Stimulated activated naive B cell treated with anti-CD40 and anti-IgM and Interleukin-4, amounts not matched to agents 10 μg/mL and 1 μg/mL and 100 μg/mL, for 72 hours (primary cell): ENCODE measurements at regions not wholly inside any gene's neighbourhood (a gene's known extent, or its start where the extent isn't known, plus 50 kb on each side); places are given as distances from the start of the nearest gene placed in this dataset.

Experiments used
- ATAC-seq, 2 donors: fragments of 150-1000 bp; cut with Tn5 transposase; replicated peaks; 2 replicates each; pipeline ENCODE4 v1.10.0; 2021; ENCODE audit warnings: moderate library complexity in 1 of 2
- DNase-seq: peaks from one replicate; pipeline ENCODE4 v3.0.0; 2021
- H3K27ac Mint-ChIP-seq: one replicate; pipeline ENCODE4 v1.8.0; 2022; ENCODE audit warnings: mild to moderate bottlenecking, mixed read lengths
- H3K27me3 Mint-ChIP-seq, 2 donors: one replicate each; pipeline ENCODE4 v1.8.0; 2022; ENCODE audit warnings: mixed read lengths in 2 of 2
- H3K36me3 Mint-ChIP-seq, 2 donors: one replicate each; pipeline ENCODE4 v1.8.0; 2022; ENCODE audit warnings: mixed read lengths in 2 of 2, mild to moderate bottlenecking in 1 of 2
- H3K4me1 Mint-ChIP-seq, 2 donors: one replicate each; pipeline ENCODE4 v1.8.0; 2022; ENCODE audit warnings: mixed read lengths in 2 of 2, mild to moderate bottlenecking in 1 of 2
- H3K4me3 Mint-ChIP-seq, 2 donors: one replicate each; pipeline ENCODE4 v1.8.0; 2022; ENCODE audit warnings: mild to moderate bottlenecking in 2 of 2, mixed read lengths in 2 of 2, moderate library complexity in 1 of 2
- H3K9me3 Mint-ChIP-seq, 2 donors: one replicate each; pipeline ENCODE4 v1.8.0; 2022; ENCODE audit warnings: mixed read lengths in 2 of 2, mild to moderate bottlenecking in 1 of 2

DNA sequence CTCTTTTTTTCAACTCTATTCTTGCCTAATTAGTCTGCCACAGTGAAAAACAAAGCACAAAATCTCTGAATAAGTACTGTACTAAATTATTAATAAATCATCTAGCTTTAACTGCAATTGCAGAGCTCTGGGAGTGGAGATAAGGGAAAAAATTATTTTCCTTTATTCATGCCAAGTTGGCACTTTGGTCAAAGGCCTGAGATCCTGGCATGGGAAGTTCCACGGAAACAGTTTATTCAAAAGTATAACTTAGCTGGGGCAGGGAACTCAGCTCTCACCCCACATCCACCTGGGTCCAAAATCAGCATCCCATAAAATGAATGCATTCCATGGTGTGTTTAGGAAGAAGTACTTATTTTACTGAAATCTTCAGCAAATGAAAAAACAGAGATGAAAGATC is 185.2 kb upstream of the APCDD1 start:
- Mint-ChIP-seq H3K9me3 (no peaks in the 10 kb centered on the region), H3K27me3 (no peaks in the 10 kb centered on the region), H3K36me3 (no peaks in the 10 kb centered on the region), H3K27ac (no peak overlapping the region), H3K4me3 (no peak overlapping the region), H3K4me1 (peaks cover 18 to 35% of the 10 kb centered on the region in 2 donors)
- ATAC-seq (no peak), DNase-seq (no peak)

DNA sequence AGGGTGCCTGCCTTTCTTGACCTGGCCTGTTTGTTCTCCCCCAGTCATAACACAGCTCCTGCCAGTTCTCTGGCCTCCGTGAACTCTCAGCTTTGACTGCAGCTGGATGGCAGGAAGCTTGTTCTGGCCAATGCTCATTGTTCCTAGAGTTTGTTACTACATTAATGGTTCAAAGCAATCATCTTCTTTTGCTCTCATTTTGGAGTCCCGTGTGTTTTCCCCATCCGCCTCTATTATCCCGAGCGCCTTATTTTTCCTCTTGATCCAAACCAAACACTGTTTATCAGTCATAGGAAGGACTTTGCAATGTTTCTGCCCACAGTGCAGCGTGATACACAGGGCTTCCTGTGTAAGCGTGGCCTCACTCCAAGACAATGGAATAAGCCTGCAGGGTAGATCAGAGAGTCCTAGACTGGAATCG is 184.3 kb upstream of the APCDD1 start:
- no peaks in the 10 kb centered on the region for H3K27me3 Mint-ChIP-seq
- H3K36me3 Mint-ChIP-seq: no peaks in the 10 kb centered on the region
- no peak for ATAC-seq
- H3K4me3 Mint-ChIP-seq: no peak overlapping the region
- no peak for DNase-seq
- H3K4me1 Mint-ChIP-seq: peaks cover 16 to 28% of the 10 kb centered on the region in 2 donors
- no peak overlapping the region for H3K27ac Mint-ChIP-seq
- no peaks in the 10 kb centered on the region for H3K9me3 Mint-ChIP-seq

- Mint-ChIP-seq H3K36me3 (no peaks in the 10 kb centered on the region), H3K27me3 (no peaks in the 10 kb centered on the region), H3K9me3 (no peaks in the 10 kb centered on the region), H3K4me1 (peaks cover 12 to 22% of the 10 kb centered on the region in 2 donors), H3K27ac (no peak overlapping the region), H3K4me3 (no peak overlapping the region)
- DNase-seq (no peak), ATAC-seq (no peak)
These were observed 183.0 kb upstream of the APCDD1 start for GRCh38 chr18:10271481-10271880.

DNA sequence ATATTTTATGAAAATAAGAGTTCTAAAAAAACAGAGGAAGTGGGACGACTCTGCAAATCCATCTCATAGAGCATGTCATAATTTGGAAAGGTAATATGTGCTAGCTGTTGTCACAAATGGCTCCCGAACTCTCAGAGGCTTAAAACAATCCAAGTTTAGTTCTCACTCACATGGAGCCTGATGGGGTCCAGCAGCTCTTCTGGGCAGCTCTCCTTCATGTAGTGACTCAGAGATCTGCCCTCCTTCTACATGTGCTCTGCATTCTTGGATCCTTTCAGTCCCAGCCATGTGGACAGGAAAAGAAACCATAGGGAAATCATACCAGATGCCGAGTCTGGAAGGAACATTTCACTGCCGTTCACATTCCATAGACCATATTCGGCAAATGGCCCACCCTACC is 180.1 kb upstream of the APCDD1 start:
- Mint-ChIP-seq H3K27ac (no peak overlapping the region), H3K4me1 (peaks cover 12 to 14% of the 10 kb centered on the region in 2 donors), H3K36me3 (no peaks in the 10 kb centered on the region), H3K27me3 (no peaks in the 10 kb centered on the region), H3K9me3 (no peaks in the 10 kb centered on the region), H3K4me3 (no peak overlapping the region)
- no peak for ATAC-seq
- no peak for DNase-seq

DNA sequence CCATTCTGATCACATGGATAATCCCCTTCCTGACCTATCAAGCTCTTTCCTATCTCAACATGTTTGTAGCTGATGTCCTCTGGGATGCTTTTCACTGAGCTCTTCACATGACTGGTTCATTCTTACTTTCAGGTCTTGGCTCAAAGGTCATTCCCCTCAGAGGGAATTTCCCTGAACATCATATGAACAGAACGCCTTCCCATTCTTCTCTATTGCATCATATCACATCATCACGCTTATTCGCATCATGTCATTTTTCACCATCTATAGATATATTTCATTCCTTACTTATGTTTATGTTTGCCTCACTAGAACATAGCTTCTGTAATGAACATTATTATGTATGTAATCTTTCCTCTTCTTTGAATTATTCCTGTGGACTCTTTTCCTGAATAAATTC is 178.9 kb upstream of the APCDD1 start:
- peaks cover 6 to 12% of the 10 kb centered on the region in 2 donors for H3K4me1 Mint-ChIP-seq
- H3K27me3 Mint-ChIP-seq: no peaks in the 10 kb centered on the region
- ATAC-seq: no peak
- no peaks in the 10 kb centered on the region for H3K9me3 Mint-ChIP-seq
- H3K4me3 Mint-ChIP-seq: no peak overlapping the region
- H3K27ac Mint-ChIP-seq: no peak overlapping the region
- no peak for DNase-seq
- no peaks in the 10 kb centered on the region for H3K36me3 Mint-ChIP-seq

- H3K27me3 Mint-ChIP-seq: no peaks in the 10 kb centered on the region
- no peak overlapping the region for H3K4me3 Mint-ChIP-seq
- H3K36me3 Mint-ChIP-seq: no peaks in the 10 kb centered on the region
- peaks cover 25 to 26% of the 10 kb centered on the region in 2 donors for H3K4me1 Mint-ChIP-seq
- H3K27ac Mint-ChIP-seq: no peak overlapping the region
- no peak for DNase-seq
- ATAC-seq: no peak
- no peaks in the 10 kb centered on the region for H3K9me3 Mint-ChIP-seq
These were observed 176.2 kb upstream of the APCDD1 start for GRCh38 chr18:10278265-10278664.

GRCh38 chr18:10279471-10279870 is 175.0 kb upstream of the APCDD1 start:
- Mint-ChIP-seq H3K27ac (no peak overlapping the region), H3K9me3 (no peaks in the 10 kb centered on the region), H3K4me3 (no peak overlapping the region), H3K4me1 (peaks cover 31 to 35% of the 10 kb centered on the region in 2 donors), H3K27me3 (no peaks in the 10 kb centered on the region), H3K36me3 (no peaks in the 10 kb centered on the region)
- DNase-seq: no peak
- ATAC-seq: no peak

GRCh38 chr18:10279905-10280644 is 174.4 kb upstream of the APCDD1 start:
- Mint-ChIP-seq H3K4me3 (no peak overlapping the region), H3K36me3 (no peaks in the 10 kb centered on the region), H3K9me3 (no peaks in the 10 kb centered on the region), H3K27me3 (no peaks in the 10 kb centered on the region), H3K27ac (no peak overlapping the region), H3K4me1 (peaks cover 35 to 41% of the 10 kb centered on the region in 2 donors)
- no peak for ATAC-seq
- no peak for DNase-seq

DNA sequence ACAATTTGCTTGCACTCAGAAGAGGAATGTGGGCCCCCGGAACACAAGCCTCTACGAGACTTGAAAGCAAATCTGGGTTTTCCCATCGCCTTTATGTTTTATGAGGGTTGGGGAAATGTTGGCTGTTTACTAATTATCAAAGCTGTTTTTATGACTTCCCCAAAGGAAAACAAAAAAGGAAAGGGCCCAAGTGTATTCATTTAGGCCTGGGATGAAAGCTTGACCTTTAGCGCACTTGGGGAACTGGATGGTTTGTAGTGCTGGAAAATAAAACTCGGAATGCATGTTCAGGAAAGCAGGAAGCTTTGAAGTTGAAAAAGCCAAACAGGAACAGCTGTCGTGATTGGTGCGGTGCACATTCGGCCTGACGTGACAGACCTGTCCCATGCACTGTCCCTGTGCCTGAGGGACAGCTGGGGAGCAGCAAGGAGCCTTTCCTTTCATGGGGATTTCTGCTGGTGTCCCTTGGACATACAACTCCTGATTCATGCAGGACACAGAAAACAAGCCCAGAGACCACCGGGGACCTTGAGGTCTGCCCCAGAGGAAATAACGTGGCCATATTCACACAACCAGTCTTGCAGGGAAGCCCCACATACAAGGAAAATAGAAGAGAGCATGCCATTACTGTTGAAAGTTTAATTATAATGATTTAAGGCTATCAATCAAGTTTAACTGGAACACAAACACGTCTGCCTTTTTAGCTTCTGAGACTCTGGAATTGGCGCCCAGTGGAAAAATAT is 169.7 kb upstream of the APCDD1 start:
- no peaks in the 10 kb centered on the region for H3K27me3 Mint-ChIP-seq
- no peak for DNase-seq
- ATAC-seq: peak; percentile 61 to 69

DNA sequence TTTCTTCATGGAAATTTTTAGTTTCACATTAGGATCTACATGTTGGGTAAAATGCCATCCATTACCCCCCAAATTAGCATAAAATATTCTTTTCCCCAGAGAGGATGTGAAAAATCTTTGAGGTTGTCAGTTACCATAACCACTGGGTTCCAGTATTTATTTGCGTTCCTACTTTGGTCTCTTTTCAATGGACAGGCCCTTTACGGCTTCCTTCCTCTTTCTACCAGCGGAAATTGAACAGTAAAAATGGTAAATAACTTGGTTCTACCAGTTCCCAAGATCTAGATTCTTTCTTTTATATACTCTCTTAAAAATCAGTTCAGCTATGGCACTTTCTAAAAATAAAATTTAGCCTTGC is 169.2 kb upstream of the APCDD1 start:
- Mint-ChIP-seq H3K4me1 (peaks cover 48 to 74% of the 10 kb centered on the region in 2 donors), H3K9me3 (peaks cover 13 to 14% of the 10 kb centered on the region in 2 donors), H3K36me3 (peaks cover 10 to 12% of the 10 kb centered on the region in 2 donors), H3K4me3 (peak overlapping the region in 1 of 2 donors; percentile 71), H3K27ac (peak overlapping the region; percentile 1), H3K27me3 (no peaks in the 10 kb centered on the region)
- peak; percentile 90 for ATAC-seq
- no peak for DNase-seq

More for the DNA sequence above, 169.7 kb upstream of the APCDD1 start:
- Mint-ChIP-seq H3K4me3 (peak overlapping the region; percentile 44 to 71), H3K27ac (peak overlapping the region; percentile 14), H3K36me3 (peaks cover 10 to 12% of the 10 kb centered on the region in 2 donors), H3K9me3 (peaks cover 13 to 14% of the 10 kb centered on the region in 2 donors), H3K4me1 (peaks cover 48 to 71% of the 10 kb centered on the region in 2 donors)

DNA sequence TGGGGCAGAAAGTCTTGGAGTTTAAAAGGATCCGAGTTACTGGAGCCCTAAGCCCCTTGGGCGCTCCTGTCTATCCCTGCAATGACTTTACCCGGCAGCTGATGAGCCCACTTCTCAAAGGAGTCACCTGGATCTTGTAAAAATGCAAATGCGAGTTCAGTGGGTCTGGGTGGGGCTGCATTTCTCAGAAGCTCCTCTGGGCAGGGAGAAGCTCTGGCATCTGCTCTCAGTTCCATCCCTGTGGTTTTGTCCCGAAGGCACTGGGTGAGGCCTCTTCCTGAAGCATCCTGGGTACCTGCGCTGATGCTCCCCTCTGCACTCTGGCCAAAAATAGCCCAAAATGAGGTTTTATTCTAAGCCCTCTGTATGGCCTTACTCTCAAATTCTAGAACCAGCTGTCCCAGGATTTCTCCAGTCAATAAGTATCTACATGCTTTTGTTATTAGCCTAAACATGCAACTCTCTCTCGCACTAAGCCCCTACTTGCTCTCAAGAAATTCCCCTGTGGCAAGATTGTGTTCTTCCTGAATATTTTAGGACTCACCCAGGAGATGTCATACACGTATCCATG is 167.8 kb upstream of the APCDD1 start:
- Mint-ChIP-seq H3K9me3 (peaks cover 13 to 14% of the 10 kb centered on the region in 2 donors), H3K27me3 (no peaks in the 10 kb centered on the region), H3K4me3 (no peak overlapping the region), H3K36me3 (peaks cover 10 to 12% of the 10 kb centered on the region in 2 donors), H3K27ac (no peak overlapping the region), H3K4me1 (peaks cover 55 to 80% of the 10 kb centered on the region in 2 donors)
- no peak for ATAC-seq
- no peak for DNase-seq

- ATAC-seq (no peak), DNase-seq (no peak)
- H3K36me3 Mint-ChIP-seq: peaks cover 10 to 12% of the 10 kb centered on the region in 2 donors
- peaks cover 45 to 75% of the 10 kb centered on the region in 2 donors for H3K4me1 Mint-ChIP-seq
- H3K27me3 Mint-ChIP-seq: no peaks in the 10 kb centered on the region
- no peak overlapping the region for H3K4me3 Mint-ChIP-seq
- no peak overlapping the region for H3K27ac Mint-ChIP-seq
- H3K9me3 Mint-ChIP-seq: peaks cover 13 to 14% of the 10 kb centered on the region in 2 donors
These were observed 165.2 kb upstream of the APCDD1 start for GRCh38 chr18:10289251-10289650.

DNA sequence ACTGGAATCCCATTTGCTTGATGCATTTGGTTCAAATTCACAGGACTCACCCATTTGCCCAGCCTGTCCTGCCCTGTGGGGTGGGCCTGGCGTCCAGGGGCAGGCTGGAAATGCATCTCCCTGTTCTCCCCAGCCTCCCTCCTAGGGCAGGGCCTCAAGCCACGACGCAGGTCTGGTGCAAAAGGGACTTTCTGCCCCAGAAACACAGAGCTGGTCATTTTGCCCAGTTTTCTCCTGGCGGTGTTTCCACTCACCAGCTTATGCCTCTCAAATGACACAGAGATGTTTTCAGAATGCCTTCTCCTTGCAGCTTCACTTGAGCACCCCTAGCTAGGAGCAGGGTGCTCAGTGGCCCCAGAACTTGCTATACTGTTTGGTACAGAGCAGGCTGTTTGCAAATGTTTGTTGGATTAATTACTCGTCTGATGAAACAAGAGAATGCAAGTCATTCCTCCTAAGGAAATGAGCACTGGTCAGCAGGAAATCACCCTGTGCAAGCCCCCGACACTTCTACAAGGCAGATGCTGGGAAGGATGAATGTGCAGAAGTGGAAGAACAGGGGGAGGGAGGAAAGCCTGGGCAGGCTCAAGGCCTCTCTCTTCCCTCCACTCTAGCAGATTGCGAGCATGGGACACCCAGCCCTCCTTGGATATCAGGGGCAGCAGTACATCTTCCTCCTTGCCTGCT is 164.3 kb upstream of the APCDD1 start:
- Mint-ChIP-seq H3K36me3 (peaks cover 10 to 12% of the 10 kb centered on the region in 2 donors), H3K27ac (peak overlapping the region; percentile 37), H3K4me1 (peaks cover 41 to 73% of the 10 kb centered on the region in 2 donors), H3K27me3 (no peaks in the 10 kb centered on the region), H3K4me3 (no peak overlapping the region), H3K9me3 (peaks cover 13 to 14% of the 10 kb centered on the region in 2 donors)
- peak; percentile 10 to 29 for ATAC-seq
- no peak for DNase-seq

GRCh38 chr18:10290638-10291235 is 163.7 kb upstream of the APCDD1 start:
- Mint-ChIP-seq H3K4me3 (no peak overlapping the region), H3K9me3 (peaks cover 13 to 14% of the 10 kb centered on the region in 2 donors), H3K27ac (peak overlapping the region; percentile 37), H3K27me3 (no peaks in the 10 kb centered on the region), H3K36me3 (peaks cover 10 to 12% of the 10 kb centered on the region in 2 donors), H3K4me1 (peaks cover 41 to 70% of the 10 kb centered on the region in 2 donors)
- DNase-seq: no peak
- peak; percentile 68 to 81 for ATAC-seq
